HG03196 (cell line): ENCODE measurements at regions not wholly inside any gene's neighbourhood (a gene's known extent, or its start where the extent isn't known, plus 50 kb on each side); places are given as distances from the start of the nearest gene placed in this dataset.
"Not testable (repeated sequence)": the region's sequence is repeated elsewhere in the genome, so short reads cannot be mapped to it uniquely, and the experiment has no call there.

Experiments used
- ATAC-seq: cut with Tn5 transposase; IDR thresholded peaks from one replicate; pipeline ENCODE4 v1.9.1; 2021; ENCODE audit not compliant: unreplicated experiment

DNA sequence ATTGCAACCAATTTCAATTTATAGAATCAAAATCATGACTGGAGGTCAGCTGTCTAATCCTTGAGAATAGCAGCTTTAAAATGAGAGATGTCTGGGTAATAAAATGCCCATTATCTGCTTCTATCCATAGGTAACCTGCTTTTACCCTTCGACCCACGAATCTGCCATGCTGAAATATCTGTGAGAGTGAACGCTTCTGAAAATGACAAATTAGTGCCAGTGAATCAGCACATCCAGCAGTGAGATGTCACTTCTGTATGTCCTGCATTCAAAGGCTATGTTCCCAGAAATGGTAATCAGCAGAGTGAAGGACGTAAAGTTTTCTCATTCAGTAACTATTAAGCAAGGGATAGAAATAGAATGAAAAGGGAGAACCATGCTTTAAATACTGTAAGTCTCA lies 532.4 kb upstream of the ITGA1 start:
- ATAC-seq = no peak

DNA sequence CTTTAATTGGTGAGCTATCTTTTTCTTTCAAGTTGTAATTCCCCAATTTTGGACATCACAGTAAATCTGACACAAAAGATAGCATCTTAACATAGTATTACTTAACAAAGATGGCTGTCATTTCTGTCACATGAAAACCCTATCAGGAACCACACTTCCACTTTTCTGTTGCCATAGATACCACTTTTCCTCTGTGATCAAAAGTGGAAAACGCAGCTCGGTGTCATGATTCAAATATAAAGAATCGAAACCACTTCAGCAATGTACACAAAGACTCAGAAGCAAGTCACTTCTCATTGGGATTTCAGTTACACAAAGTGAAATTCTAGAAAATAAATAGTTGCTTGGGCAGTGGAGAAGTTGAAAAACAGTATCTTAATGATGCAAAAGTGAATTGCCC lies 524.9 kb upstream of the ITGA1 start:
- no peak for ATAC-seq

DNA sequence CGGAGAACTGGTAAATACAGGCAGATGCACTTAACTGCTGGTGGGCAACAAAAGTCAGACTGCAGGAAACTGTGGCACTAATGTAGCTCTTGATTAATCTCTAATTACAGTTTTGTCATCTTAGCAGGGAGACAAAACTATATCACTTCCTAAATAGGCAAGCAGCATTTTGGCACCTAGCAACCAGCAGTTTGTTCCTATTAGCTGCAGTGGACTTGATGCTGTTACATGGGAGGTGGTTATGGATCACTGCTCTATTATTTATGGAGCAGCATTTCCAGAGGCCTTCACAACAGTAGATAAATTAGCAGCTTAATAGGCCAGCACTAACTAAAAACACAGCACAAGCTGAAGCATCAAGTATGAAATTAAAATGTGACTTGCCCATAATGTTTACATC lies 518.3 kb upstream of the ITGA1 start:
- ATAC-seq = no peak

DNA sequence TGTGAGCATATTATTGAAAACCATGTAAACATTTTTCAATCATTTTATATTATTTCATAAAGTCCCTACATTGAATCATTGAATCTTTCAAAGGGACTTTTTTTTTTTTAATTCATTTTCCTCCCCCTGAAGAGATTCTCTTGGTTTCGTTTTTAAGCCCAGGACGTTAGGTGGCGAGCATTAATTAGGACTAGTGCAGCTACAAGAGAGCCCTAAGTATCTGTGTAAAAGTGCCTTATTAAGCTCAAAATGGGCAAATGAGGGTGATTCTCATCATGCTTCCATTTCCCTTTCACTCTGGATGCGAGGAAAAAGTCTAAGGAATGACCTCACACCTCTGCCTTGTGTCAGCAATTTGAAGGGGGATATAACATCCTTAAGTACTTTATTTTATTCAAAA lies 517.9 kb upstream of the ITGA1 start:
- no peak for ATAC-seq

DNA sequence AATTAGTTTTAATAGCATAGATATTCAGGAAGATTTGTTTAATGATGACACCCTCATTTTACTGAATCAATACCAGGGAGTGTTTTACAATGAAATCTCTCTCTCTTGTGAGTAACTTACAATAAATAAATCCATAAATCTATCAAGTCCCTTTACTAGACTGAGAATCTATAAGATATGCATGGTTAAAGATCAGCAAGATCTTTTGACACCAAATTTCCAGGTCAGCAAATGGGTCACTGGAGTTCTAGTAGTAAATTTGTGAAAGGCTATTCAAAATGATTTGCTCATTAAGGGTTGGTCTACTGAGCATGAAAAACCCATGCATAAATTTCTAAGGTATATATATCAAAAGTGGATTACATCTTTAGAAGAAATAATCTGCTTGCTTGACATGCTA lies 512.1 kb upstream of the ITGA1 start:
- no peak for ATAC-seq

DNA sequence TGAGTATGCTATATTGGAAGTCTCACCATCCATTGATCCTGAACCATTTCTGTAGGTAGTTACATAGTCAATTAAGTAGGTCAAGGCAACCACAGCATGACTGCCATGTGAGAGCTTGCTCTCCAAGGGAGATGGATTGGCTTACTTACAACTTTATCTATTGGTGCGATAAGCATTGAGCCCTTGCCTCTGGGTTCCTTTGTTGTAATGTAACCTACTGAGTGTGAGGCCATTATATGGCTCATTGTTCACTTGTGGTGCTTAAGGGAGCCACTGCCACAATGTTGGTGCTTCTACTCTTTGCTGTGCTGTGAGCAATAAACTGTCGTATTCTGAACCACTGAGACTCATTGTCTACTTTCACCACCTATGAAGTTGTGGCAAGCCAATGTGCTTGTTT lies 510.6 kb upstream of the ITGA1 start:
- no peak for ATAC-seq

DNA sequence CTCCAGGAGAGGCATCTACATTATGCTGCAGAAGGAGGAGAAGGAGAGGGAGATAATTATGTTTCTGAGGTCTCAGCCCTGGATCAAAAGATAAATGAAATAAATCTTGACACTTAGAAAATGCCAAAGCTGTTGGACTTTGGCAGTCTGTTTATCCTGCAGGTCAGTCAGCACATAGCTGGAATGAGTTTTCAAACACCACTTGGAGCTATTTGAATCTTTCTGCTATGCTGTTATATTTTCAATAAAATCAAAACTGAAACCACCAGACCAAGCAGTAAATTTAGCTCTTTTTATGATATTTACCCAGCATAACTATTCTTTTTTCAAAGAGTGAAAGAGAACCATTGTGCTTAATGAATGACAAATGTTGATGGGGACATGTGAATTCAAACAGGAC lies 505.1 kb upstream of the ITGA1 start:
- ATAC-seq = no peak

DNA sequence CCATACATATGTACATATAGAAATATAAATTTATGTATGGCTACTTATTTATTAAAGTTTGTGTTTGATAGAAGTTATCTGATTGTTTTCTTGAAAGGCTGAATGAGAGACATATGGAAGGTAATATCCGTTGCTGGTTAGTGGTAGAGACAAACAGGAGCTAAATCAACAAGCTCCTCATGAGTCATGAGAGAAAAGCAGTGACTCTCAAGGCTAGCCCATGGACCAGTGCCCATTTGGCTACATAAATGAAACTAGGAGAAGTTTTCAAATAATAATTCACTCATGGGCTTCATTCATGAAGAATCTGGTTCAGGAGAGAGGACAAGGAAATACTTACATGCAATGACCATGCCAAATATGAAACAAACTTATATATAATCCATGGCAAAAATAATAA lies 504.5 kb upstream of the ITGA1 start:
- no peak for ATAC-seq

DNA sequence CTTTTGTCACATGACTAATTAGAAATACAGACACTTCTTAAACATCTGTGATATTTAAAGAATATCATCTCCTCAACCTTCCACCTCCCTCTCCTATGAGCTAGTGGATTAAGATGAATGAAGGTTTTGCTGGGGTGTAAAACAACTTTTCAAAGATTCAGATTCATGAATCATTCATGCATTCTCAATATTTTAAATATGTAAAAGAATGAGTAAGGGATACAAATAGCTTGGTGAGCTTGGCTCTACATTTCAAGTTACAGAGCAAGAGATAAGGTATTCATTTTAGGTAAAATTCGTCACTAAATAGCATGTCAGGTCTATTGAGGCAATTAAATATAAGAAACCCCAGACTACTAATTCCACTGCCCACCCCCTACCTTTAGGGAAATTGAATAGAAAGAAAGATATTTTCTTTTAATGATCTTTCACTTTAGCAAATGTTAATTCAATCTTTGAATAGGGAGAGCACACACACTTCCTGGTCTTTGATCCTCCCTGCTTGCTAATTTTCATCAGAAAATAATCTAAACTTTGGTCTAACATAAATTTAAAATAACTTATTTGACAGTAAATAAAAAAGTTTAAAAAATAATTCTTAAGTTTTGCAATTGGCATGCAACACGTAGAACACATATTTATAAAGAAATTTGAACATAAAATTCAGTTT lies 486.9 kb upstream of the ITGA1 start:
- ATAC-seq = no peak

DNA sequence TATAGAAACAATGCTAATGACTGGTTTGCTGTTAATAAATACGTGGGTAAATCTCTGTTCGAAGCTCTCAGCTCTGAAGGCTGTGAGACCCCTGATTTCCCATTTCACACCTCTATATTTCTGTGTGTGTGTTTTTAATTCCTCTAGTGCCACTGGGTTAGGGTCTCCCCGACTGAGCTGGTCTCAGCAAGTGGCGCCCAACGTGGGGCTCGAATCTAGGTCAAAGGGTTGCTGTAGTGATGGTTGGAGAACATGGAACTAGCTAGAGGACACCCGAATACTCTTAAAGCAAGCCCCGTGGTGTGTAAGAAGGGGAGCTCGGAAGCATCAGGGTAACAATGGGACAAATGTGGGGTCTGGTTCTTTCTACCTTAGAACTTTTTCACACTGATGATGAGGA lies 482.9 kb upstream of the ITGA1 start:
- not testable (repeated sequence) for ATAC-seq

DNA sequence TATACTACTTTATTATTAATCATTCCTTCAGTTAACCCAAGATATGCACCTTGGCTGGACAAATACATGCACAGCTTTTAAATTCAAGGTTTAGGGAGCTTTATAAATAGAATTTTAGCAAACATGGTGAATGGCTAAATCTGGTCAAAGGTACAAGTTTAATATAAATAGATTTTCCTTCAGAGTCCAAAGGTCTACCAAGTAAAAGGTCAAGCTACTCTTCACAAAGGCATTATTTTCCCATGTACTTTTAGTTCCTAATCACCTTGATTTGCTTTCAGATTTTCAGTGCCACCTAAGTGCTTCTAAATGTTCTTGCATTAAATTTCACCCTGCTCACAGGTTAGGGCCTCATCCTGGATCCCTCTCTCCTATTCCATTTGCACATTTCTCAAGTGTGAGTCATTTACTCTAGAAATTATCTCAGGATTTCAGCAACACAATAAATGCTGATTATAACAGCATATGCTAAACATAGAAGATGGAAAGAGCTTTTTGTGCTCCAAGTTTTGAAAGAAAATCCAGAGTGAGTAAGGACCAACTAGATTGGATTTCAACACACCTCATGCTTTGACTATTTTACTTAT lies 459.4 kb upstream of the ITGA1 start:
- ATAC-seq = no peak

DNA sequence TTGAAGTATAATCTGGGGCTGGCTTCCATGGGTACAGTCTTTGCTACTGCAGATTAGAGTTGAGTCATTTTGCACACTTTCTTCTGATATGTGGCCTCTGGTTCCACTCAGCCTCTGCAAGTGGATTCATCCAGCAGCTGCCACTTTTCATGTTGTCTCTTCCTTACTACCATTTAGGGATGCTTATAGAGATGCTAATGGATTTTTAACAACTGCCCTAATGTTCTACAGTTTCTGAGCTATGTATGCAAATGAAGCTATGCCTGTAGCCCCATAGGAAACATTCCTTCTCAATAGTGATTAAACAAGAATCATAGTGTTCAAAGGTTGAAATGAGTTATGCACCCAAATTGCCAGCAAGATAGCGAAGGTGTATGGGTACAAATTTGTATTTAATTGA lies 456.0 kb upstream of the ITGA1 start:
- no peak for ATAC-seq

DNA sequence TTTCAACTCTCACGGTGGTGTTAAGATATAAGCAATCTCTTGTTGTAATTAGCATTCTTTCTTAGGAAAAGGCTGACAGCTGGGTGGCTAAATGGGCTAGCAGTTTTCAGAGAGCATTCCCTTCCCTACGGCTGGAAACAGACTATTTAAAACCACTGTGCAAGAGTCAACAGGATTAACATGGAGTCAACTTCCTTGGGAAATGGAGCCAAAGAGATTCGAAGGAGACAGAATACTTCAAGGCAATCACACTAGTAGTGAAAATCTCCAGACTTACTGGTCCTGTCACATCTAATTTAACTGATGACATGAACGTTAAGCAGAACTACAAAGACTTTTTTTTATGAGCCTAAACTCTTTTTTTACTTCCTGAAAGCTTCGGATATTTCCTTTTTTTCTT lies 453.3 kb upstream of the ITGA1 start:
- no peak for ATAC-seq

DNA sequence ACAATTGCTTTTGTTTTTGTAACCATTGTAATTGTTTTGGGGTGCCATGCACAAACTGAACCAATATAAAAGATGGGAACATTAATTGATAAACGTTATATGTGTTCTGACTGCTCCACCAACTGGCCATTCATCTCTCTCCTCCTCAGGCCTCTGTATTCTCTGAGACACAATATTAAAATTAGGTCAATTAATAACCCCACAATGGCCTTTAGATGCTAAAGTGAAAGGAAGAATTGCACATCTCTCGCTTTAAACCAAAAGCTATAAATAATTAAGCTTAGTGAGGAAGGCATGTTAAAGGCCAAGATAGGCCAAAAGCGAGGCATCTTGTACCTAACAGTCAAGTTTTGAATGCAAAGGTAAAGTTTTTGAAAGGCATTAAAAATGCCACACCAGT lies 448.4 kb upstream of the ITGA1 start:
- ATAC-seq = no peak

DNA sequence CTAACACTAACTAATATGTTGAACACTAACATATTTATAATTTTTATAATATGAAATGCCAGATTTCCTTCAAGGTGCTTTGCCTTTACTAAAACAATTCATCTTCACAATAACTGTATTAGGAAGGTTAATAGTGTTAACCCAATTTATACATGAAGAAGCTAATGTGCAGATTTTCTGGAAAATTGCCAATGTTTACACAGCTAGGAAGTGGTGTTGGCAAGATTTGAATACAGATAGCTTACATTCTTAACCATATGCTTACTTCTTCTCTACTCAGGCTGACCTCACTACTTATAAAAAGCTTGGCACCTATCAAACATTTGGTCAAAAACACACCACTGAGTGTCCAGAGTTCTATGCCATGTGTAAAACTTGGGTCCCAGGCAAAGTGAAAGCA lies 445.4 kb upstream of the ITGA1 start:
- ATAC-seq = no peak

DNA sequence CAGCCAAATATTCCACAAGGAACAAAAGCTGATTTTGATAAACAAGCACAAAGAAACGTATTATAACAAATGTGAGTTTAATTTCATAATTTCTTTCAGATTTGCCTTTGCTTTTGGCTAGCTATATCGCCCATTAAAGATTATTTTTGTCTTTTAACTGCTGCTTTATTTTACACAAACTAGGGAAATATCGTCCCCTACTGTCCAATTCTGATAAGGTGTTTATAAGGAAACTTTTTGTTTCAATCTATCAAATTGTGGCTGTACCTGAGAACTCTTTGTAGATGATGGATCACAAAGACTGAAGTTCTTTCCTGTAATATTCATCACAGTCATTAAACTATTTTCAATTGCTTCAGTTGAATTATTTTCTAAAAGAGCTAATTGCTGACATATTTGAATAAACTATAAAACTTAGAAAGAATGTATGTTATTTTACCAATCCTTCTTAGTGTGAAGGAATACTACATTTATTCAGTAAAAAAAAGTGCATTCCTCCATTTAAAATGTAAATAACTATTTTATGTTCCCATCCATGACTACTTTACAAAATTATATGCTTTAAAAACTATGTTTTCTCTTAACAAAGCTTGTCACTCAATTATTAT lies 431.3 kb upstream of the ITGA1 start:
- no peak for ATAC-seq

DNA sequence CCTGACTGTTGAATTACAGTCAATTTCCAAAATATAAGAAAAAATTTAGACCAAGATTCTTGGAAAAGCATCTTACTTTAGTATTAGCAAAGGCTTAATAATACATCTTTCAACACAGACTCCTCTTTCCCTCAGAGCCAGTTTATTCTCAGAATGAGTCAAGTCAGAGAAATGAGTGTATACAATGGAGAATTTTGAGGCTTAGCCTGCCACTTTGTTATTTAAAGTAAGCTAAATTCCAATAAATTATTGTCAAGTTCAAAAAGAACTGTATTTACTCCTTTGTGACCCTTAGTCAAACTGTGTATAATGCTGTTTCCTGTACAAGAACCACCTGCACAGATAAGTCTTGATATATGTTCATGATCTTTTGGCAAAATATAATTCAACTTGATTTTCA lies 428.5 kb upstream of the ITGA1 start:
- no peak for ATAC-seq

DNA sequence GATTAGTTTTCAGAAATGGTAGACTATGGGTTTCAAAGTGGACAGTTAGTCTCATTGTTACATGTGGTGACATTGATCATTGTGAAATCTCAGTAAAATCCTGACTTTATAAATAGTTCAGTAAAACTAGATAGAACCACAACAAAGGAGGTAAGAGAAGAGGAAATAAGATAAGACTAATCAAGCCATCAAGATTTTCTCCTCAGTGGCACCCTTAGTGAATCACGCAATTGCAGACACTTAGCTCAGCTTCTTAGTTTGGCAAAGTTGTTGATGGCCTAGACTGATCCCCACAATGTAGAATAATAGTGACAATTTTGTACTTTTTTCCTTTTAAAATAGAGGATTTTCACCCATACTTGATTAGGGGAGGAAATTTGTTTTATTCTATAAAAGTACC lies 426.7 kb upstream of the ITGA1 start:
- ATAC-seq = no peak

DNA sequence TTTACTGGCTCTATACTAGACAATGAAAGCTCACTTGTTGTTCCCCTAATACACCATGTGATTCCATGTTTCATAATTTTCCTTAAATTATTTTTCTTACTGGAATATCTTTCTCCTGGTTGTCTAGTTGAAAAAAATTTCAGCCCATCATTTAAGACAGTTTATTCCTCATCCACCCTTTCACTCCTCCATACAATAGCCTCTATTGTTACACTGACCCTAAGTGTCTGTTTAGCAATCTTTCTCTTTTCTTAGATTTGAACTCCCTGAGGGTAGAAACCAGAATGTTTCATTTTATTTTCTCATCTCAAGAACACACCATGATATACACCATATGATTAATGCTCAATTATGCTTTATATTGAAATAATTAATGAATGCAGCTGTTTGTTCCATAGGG lies 413.4 kb upstream of the ITGA1 start:
- no peak for ATAC-seq

DNA sequence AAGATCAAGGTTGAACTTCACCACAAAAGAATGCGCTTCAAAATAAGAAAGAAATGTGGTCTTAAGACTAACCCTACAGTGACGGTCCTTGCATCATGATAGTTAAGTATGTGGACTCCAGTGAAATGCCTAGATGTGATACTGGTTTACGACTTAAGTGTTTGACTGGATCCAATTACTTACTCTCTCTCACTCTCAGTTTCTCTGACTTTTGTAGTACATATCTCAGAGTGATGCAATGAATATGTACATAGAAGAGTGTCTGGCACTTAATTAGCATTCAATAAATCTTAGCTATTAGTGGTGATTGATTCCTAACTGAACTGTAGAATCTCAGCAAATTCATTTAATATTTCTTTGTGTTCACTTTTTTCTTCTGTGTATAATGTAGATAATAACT lies 411.7 kb upstream of the ITGA1 start:
- no peak for ATAC-seq

DNA sequence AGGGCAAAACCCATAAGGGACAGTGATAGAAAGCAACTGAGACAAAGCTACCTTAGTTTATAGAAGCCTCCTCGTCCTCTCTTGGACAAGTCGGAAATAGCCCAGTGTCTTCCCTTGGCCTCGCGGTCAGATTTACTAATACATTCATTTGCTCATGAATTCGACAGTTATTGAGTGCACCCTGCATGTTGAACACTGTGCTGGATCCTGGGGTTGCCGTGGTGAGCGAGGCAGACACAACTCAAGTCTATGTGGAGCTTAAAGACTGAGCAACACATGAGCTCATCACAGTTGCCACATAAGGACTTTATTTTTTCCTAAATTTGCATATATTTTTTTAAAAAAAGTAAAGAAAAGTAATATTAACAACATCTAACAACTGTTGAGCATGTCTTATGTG lies 411.1 kb upstream of the ITGA1 start:
- ATAC-seq = no peak

DNA sequence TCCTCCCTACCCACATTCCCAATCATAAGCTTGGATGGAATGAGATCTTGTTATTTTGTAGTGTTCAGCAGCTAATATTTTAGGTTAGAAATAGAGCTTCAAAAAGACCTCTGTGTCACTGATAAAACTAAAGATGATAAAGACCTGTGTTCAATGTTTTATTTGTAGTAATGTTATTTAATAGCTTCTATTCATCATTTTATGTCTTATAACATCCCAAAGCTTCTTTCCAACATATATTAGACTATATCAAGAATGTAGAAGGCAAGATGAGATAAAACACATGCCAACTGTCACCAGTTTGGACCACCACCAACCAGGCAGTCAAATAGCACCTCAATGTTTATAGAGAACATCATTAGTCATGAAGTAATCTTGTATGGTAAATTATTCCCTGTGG lies 409.5 kb upstream of the ITGA1 start:
- ATAC-seq = no peak

DNA sequence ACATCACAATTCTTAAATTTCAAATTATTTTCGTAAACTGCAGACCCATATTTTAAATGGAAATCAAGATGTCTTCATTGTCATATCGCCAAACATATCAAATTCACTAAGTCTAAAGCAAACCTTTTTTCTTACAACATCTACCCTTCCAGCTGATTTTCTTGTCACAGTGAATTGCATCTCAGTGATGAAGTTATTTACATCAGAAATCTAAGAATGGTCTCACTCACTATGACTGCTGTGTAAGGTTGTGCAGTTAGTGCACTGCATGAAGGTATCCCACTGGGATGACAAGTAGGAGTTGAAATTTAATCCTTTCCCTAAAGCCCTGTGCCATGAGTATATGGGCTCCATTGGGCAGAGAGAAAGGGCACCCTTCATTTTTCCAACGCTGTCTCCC lies 399.4 kb upstream of the ITGA1 start:
- no peak for ATAC-seq
